CD1c-positive myeloid dendritic cell (primary cell): ENCODE measurements at regions not wholly inside any gene's neighbourhood (a gene's known extent, or its start where the extent isn't known, plus 50 kb on each side); places are given as distances from the start of the nearest gene placed in this dataset.
"Not testable (repeated sequence)": the region's sequence is repeated elsewhere in the genome, so short reads cannot be mapped to it uniquely, and the experiment has no call there.

Experiments
- DNase-seq: peaks from one replicate; pipeline ENCODE4 v3.0.0-alpha.2; 2016; ENCODE audit errors: extremely low spot score

DNA sequence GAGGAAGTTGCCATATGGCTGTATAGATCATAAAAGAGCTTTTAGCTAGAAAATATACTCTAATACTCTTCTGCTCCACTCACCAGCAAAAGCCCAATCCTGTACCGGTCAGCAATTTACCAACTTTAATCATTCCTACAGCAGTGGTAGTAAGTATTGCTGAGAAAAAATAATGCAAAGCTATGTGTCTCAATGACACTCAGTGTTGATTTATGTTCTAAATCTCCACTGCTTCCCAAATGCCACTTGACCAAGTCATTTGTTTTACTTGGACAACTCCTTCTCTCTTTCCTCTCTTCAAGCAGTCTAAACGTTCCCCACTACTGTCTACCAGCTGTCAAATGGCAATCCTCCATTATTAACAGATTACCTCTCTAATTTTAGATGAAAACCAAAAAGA is 201.8 kb upstream of the GK2 start:
- DNase-seq: no peak

- DNase-seq: no peak
Observed at GRCh38 chr4:79607979-79608378, 200.0 kb upstream of the GK2 start.

DNA sequence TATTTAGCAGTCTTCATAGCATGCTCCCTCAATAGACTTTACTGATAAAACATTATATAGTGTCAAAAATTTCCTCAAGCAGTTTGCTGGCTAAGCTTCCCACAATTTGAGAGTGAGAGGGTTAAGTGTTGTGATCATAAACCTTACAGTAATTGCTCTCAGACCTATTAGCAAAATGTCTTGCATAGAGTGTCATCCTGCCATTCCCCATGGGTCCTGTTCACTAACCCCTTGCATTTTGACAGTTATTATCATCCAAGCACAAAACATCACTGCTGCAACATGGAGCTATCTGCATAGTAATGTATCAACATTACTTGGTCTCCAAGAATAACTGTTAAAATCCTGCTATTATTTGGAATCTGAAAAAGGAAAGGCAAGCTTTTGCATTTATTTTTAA is 196.1 kb upstream of the GK2 start:
- DNase-seq: no peak

- DNase-seq: peak; percentile 45
Observed at GRCh38 chr4:79603681-79604080, 195.7 kb upstream of the GK2 start.

DNA sequence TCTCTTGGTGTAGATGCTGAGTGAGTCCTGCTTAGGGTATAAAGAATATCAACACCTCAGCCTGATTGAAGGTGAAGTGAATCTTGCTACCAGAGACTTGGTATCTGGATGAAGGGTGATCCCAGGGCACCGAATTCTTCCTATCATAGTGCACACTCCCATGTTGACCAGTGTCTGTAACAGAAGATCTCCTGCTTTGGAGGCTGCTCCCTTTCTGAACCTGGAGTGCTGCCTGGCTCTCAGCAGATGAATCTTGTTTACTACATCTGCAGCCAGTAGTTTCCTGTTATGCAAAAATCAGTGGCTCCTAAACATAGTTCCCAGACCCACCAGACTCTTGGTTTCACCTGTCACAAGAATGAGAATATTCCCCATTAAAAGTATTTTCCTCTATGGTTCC is 191.7 kb upstream of the GK2 start:
- DNase-seq: no peak

DNA sequence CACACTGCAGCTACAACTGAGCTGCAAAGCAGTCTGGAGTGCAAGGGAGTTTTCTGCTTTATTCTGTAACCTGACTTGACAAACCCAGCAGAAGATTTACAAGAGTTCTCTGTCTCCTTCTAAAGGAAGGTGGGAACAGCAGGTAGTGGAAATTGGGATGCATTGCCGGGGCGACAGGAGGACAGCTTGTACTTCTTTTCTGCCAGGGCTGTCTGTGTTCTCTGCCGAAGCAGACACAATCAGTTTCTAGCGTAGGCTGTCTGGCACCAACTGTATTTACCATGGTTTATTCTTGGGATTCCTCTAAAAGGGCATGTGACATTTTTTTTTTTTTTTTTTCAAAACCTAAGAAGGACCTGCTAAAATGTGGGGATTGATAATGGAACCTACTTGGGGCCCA is 190.8 kb upstream of the GK2 start:
- no peak for DNase-seq

GRCh38 chr4:79598214-79598613 is 190.2 kb upstream of the GK2 start:
- no peak for DNase-seq

DNA sequence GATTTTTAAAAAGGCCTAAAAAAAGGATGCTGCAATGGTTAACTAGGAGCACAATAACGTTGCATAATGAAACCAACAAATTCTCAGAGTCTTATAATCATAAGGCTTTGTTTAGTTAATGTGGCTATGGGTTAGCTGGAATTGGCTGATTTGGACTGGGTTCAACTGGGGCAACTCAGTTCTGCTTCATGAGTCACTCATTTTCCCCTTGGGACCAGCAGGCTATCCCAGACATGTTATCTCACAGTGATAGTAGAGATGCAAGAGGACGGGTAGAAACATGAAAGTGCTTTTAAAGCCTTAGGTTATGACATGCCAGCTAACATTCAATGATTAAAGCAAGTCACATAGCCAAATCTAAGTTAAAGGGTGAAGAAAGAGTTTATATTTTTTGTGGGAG is 189.2 kb upstream of the GK2 start:
- DNase-seq: no peak

DNA sequence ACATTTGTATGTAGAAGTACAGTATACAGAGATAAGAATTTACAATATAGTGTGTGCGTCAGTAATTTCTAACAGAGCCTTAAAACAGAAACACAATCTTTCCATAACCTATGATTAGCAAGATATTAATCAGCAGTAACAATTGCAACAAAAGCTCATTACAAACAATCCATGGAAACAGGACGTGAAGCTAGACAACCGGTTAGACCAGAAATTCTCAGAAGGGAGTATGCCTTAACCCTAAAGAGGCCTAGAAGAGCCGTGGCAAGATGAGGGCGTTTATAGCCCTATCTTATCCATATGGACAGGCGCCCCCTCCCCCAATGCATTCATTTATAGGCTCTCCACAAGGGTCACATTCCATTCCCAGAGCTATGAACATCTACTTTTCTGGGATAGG is 184.2 kb upstream of the GK2 start:
- not testable (repeated sequence) for DNase-seq

DNA sequence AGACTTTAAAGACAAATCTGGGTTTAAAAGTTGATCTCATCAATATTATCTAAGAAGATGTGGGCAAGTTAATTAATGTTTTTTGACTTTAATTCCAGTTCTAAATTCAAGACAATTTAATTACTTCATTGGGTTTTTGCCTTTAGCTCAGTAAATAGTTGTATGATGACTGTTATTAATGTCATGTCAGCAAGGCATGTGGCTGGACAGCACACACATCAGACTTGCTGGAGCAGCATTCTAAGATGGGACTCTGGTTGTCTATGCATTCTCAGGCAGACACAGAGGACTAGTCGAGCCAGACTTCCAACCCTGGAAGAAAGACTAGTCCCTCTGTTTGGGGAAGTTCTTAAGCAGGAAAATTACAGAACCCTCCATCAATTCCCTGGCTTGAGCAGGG is 180.7 kb upstream of the GK2 start:
- no peak for DNase-seq

GRCh38 chr4:79587207-79587606 is 179.2 kb upstream of the GK2 start:
- DNase-seq: not testable (repeated sequence)

DNA sequence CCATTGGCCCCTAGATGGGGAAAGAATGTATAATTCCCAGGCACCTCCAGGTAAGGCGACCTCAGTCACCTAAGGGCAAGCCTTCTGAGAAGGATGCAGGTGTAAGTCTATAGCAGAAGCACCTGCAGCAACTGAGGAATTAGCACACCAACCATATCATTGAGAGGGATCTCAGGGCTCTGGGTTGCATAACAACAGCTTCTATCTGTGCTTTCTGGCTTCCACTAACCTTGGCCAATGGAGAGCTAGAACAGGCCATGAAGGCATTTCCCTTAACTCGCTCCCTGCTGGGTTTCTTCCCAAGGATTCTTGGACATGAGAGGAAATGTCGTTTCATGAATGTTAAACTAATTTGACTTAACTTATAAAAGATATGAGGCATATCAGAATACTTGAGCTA is 177.8 kb upstream of the GK2 start:
- no peak for DNase-seq

GRCh38 chr4:79585330-79585729 is 177.3 kb upstream of the GK2 start:
- DNase-seq: no peak

- no peak for DNase-seq
Observed at GRCh38 chr4:79584902-79585301, 176.9 kb upstream of the GK2 start.

DNA sequence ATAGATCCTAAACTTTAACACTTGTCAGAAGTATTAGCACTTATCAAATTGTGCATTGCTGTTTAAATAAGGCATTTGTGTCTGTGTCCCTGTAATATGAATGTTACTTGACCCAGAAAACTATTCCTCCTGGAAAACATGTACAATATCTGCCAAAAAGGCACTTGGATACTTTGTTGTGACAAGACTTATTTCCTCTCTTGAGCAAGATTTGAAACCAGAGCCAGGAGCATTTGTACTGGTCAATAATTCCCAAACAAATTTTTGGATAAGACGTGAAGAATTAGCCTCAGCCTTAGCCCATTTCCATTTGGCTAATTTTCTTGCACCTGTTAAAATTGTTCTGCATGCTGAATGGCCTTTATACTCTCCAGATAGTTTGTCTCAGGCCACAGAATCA is 176.3 kb upstream of the GK2 start:
- no peak for DNase-seq

- peak; percentile 33 for DNase-seq
Observed at GRCh38 chr4:79578606-79579005, 170.6 kb upstream of the GK2 start.

GRCh38 chr4:79576429-79576753 is 168.4 kb upstream of the GK2 start:
- DNase-seq: no peak

DNA sequence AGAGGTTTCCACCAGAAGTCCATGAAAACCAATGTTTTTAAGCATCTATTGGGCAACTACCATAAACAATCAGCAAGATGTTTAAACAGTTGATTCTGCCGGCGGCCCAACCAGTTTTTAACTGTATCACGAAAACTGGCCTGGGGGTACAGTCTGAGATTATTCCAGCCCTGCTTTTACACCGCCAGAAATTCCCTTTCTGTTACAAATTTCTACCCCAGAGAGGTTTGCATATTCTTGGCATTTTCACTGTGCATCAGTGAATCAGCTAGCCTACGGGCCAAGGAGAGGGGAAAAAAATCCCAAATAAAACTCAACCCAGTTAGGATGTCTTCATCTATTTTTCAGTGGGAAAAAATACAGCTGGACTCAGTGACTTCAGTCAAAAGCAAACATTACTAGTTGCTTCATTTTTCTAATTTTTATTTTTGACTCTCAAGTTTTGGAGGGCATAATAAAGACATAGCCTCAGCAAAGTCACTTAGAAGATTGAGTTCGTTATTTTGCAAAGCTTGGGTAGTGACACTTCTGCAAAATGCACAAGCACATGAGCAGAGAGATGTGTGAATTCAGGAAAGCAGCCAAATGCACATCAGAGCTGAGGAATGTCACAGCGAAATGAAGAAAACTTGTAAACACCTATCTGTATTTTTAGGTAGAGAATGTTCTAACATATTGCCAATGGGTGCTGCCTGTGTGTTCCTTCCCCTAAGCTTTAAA is 167.8 kb upstream of the GK2 start:
- DNase-seq: no peak

DNA sequence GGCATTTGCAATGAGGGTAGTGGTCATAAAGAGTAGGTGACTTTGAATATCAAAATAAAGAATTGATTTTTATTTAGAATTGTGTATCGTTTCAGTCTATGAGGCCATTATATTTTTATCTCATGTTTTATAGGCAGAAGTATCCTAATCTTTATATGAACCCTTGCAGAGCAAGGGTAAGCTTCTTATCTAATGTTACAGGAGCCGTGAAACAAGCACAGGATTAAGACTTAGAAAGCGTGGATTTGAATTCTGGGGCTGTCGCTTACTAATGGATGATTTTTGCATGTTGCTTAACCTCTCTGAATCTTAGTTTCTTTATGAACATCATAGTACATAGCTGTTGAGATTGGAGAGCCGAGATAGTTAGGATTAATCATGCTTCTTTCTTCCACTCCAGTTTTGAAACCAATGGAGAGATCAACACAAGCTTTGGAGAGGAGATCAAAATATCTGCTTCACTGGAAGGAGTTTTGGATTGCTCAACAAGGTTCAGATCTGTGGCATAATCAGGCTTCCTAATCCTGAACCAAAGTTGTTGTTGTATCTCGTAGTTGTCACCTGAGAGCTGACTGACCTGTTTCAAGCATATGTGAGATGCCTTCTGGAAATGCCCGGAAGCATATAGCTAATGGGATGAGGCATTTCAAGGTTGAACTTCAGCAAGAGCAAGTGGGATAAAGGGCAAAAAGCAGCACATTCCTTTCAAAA is 166.9 kb upstream of the GK2 start:
- DNase-seq: no peak

- DNase-seq: no peak
Observed at GRCh38 chr4:79563219-79563618, 155.2 kb upstream of the GK2 start.

DNA sequence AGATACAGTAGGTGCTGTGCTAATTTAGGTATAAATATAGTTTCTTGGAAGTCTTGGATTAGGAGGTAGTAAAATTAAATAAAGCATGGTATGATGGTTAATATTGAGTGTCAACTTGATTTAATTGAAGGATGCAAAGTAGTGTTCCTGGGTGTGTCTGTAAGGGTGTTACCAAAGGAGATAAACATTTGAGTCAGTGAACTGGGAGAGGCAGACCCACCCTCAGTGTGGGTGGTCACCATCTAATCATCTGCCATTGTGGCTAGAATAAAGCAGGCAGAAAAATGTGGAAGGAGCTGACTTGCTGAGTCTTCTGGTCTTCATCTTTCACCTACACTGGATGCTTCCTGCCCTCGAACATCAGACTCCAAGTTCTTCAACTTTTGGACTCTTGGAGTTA is 153.7 kb upstream of the GK2 start:
- DNase-seq: no peak

- not testable (repeated sequence) for DNase-seq
Observed at GRCh38 chr4:79559398-79559797, 151.4 kb upstream of the GK2 start.

DNA sequence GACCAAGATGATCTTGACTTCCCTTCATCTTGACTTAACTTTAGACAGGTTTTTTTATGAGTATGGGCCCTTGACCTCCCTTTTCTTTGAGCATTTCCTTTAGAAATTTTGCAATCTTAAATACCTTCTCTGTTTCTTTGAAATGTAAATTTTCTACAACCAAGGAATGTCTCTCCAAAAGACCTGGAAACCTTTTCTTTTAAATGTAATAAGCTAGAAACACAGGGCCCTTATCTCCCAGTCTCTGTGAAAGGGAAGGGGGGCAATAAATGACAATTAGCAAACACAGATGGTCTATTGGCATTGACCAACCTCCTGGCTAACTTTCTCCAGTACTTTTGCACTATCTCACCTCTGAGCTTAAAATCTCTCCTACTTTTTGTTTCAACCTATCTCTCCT is 144.3 kb upstream of the GK2 start:
- DNase-seq: no peak

DNA sequence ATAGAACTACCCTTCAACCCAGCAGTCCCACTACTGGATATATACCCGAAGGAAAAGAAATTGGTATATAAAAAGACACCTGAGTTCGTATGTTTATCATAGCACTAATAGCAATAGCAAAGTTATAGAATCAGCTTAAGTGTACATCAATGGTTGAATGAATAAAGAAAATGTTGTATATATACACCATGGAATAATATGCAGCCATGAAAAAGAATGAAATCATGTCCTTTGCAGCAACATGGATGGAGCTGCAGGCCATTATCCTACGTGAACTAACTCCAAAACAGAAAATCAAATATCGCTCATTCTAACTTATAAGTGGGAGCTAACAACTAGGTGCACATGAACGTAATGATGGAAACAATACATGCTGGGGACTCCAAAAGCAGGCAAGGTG is 143.5 kb upstream of the GK2 start:
- DNase-seq: no peak
